ENCODE measurements at regions not wholly inside any gene's neighbourhood (a gene's known extent, or its start where the extent isn't known, plus 50 kb on each side); places are given as distances from the start of the nearest gene placed in this dataset.

DNA sequence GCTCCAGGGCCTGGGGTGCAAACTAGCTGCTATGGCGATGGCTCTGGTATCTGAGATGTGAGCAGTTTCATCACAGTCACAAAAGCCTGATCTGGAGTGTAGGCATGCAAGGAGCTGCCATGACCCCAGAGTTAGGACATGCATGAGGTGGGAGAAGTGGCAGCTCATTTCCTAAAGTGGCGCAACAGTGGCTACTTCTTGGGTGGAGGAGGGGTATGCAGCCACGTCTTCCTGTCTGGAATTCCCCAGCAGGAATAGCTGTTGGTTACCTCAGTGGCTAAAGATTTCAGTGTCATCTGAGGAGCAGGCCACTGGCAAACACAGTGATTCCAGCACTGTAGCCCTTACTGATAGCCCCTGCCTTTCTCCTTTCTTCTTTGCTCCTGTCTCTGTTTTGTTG is 1382.5 kb downstream of the C4orf33 start:
- no peak for TF ChIP-seq POLR2A (IDR thresholded peaks at IDR 0.05; ENCODE audit: low read depth)
- TF ChIP-seq, protein P1, sequence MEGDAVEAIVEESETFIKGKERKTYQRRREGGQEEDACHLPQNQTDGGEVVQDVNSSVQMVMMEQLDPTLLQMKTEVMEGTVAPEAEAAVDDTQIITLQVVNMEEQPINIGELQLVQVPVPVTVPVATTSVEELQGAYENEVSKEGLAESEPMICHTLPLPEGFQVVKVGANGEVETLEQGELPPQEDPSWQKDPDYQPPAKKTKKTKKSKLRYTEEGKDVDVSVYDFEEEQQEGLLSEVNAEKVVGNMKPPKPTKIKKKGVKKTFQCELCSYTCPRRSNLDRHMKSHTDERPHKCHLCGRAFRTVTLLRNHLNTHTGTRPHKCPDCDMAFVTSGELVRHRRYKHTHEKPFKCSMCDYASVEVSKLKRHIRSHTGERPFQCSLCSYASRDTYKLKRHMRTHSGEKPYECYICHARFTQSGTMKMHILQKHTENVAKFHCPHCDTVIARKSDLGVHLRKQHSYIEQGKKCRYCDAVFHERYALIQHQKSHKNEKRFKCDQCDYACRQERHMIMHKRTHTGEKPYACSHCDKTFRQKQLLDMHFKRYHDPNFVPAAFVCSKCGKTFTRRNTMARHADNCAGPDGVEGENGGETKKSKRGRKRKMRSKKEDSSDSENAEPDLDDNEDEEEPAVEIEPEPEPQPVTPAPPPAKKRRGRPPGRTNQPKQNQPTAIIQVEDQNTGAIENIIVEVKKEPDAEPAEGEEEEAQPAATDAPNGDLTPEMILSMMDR (IDR thresholded peaks at IDR 0.05): no peak
- no peak for TF ChIP-seq POLR2AphosphoS5 (IDR thresholded peaks at IDR 0.05)
